ENCODE measurements at regions not wholly inside any gene's neighbourhood (a gene's known extent, or its start where the extent isn't known, plus 50 kb on each side); places are given as distances from the start of the nearest gene placed in this dataset.

GRCh38 chr9:90103771-90104170 is 499.0 kb downstream of the GADD45G start:
- Histone ChIP-seq H3K79me2 (no peaks in the 10 kb centered on the region), H4K20me1 (ENCODE audit: insufficient read depth, poor library complexity, severe bottlenecking) (no peaks in the 10 kb centered on the region), H3K27ac (no peak overlapping the region), H3K4me2 (no peak overlapping the region), H3K36me3 (replicated peaks; ENCODE audit: insufficient read depth, low read depth) (no peaks in the 10 kb centered on the region), H3K4me1 (ENCODE audit: insufficient read depth) (no peaks in the 10 kb centered on the region), H3K4me3 (no peak overlapping the region), H3K9me2 (replicated peaks; ENCODE audit: insufficient read depth) (no peaks in the 10 kb centered on the region), H2AFZ (no peak overlapping the region), H3K27me3 (no peaks in the 10 kb centered on the region), H3K9me3 (ENCODE audit: low read depth) (no peaks in the 10 kb centered on the region)
- DNase-seq (ENCODE audit: low spot score): no peak
- TF ChIP-seq EZH2phosphoT487 (IDR thresholded peaks at IDR 0.05; ENCODE audit: low read depth, severe bottlenecking, unreplicated experiment) (no peak), EZH2 (IDR thresholded peaks at IDR 0.05; ENCODE audit: borderline replicate concordance) (no peak), CTCF (IDR thresholded peaks at IDR 0.05; ENCODE audit: poor library complexity) (no peak)

GRCh38 chr9:90105773-90106172 is 501.0 kb downstream of the GADD45G start:
- Histone ChIP-seq H3K27me3 (no peaks in the 10 kb centered on the region), H3K36me3 (replicated peaks; ENCODE audit: insufficient read depth, low read depth) (no peaks in the 10 kb centered on the region), H3K9me2 (replicated peaks; ENCODE audit: insufficient read depth) (no peaks in the 10 kb centered on the region), H3K4me1 (ENCODE audit: insufficient read depth) (no peaks in the 10 kb centered on the region), H4K20me1 (ENCODE audit: insufficient read depth, poor library complexity, severe bottlenecking) (no peaks in the 10 kb centered on the region), H3K9me3 (ENCODE audit: low read depth) (no peaks in the 10 kb centered on the region), H3K79me2 (no peaks in the 10 kb centered on the region), H2AFZ (no peak overlapping the region), H3K4me2 (no peak overlapping the region), H3K27ac (no peak overlapping the region), H3K4me3 (no peak overlapping the region)
- no peak for DNase-seq (ENCODE audit: low spot score)
- no peak for TF ChIP-seq EZH2phosphoT487 (IDR thresholded peaks at IDR 0.05; ENCODE audit: low read depth, severe bottlenecking, unreplicated experiment)
- no peak for TF ChIP-seq EZH2 (IDR thresholded peaks at IDR 0.05; ENCODE audit: borderline replicate concordance)
- no peak for TF ChIP-seq CTCF (IDR thresholded peaks at IDR 0.05; ENCODE audit: poor library complexity)
- 55% methylated on average over 1 of the region's 1 CpG for WGBS (ENCODE audit: low lambda C conversion rate, missing lambda C conversion rate)

DNA sequence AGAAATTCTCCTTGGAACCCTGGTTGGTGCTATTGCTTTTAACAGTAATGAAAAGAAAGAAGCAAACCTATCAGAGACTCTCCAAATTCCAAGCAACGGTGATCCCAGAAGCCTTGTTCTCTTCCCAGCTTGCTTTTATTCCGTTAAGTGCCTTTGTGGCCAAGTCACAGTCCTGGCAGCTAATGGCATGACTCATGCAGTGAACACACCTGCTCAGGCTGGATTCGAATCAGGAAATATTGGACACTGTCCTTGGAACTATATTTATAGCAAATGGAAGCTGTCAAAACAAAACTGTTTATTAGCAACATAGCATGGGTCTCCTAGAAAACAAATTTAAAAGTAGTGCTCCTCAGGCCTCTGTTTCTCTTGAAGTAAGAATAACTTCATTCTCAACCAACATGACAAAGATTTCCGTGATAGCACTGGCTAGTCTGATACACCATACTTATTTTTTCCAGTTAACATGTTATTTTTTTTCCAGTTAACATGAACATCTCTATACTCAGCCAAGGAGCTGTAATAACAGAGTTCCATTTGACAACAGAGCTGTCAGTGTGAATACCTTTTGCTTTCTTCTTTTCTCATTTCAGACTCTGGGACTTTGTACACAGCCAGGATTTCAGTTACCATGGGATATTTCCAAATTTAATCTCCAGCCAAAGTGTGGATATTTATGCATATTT is 502.4 kb downstream of the GADD45G start:
- no peak overlapping the region for H2AFZ ChIP-seq
- no peak overlapping the region for H3K4me3 ChIP-seq
- H3K9me2 ChIP-seq (replicated peaks; ENCODE audit: insufficient read depth): no peaks in the 10 kb centered on the region
- DNase-seq (ENCODE audit: low spot score): peak; percentile 37
- no peaks in the 10 kb centered on the region for H3K9me3 ChIP-seq (ENCODE audit: low read depth)
- H3K36me3 ChIP-seq (replicated peaks; ENCODE audit: insufficient read depth, low read depth): no peaks in the 10 kb centered on the region
- 65% methylated on average over 4 of the region's 4 CpGs for WGBS (ENCODE audit: low lambda C conversion rate, missing lambda C conversion rate)
- no peaks in the 10 kb centered on the region for H3K27me3 ChIP-seq
- H3K27ac ChIP-seq: no peak overlapping the region
- no peak overlapping the region for H3K4me2 ChIP-seq
- H3K79me2 ChIP-seq: no peaks in the 10 kb centered on the region
- no peak for TF ChIP-seq CTCF (IDR thresholded peaks at IDR 0.05; ENCODE audit: poor library complexity)
- TF ChIP-seq EZH2 (IDR thresholded peaks at IDR 0.05; ENCODE audit: borderline replicate concordance): no peak
- TF ChIP-seq EZH2phosphoT487 (IDR thresholded peaks at IDR 0.05; ENCODE audit: low read depth, severe bottlenecking, unreplicated experiment): no peak
- H3K4me1 ChIP-seq (ENCODE audit: insufficient read depth): no peaks in the 10 kb centered on the region
- no peaks in the 10 kb centered on the region for H4K20me1 ChIP-seq (ENCODE audit: insufficient read depth, poor library complexity, severe bottlenecking)

Measured in hepatocyte (in vitro differentiated cells).